Adrenal gland (tissue), 5 donors: ENCODE measurements at regions not wholly inside any gene's neighbourhood (a gene's known extent, or its start where the extent isn't known, plus 50 kb on each side); places are given as distances from the start of the nearest gene placed in this dataset.

ENCODE experiments used
- CTCF ChIP-seq, 6 experiments: fragments of 450-650 bp in 4 of 6; fragments of 200-600 bp in 2 of 6; sonication (generic) in 1 of 6; IDR thresholded peaks; 1 replicate in 5 of 6; 2 replicates in 1 of 6; pipeline versions ENCODE4 v1.5.1 to v1.8.0; 2016 to 2021; ENCODE audit warnings: antibody characterized with exemption in 6 of 6, mild to moderate bottlenecking in 2 of 6, moderate library complexity in 1 of 6
- POLR2A ChIP-seq, 2 donors: fragments of 450-650 bp; IDR thresholded peaks; one replicate each; pipeline ENCODE4 v1.6.1; 2017; ENCODE audit warnings: antibody characterized with exemption in 2 of 2, mild to moderate bottlenecking in 2 of 2, moderate library complexity in 1 of 2
- donor health status: DM: no; HTN: no; CAD: no.

DNA sequence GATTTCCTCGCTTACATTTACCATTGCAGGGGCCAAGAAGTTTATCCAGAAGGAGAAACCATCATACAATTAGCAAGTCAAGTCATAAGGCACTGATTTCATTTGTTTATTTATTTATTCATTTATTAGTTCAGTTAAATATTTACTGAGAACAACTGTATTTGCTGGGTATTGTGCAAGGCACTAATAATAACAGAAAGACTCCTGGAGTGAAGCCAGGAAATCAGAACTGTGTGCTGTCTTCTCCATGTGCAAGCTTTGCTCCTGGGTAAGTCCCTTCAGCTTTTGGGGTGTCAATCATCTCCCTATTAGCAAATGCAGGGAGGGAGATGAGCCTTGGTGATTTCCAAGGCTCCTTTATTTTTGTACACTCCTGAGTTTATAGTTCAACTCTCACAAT, 341.6 kb upstream of the MEIS1 start:
- no peak for TF ChIP-seq POLR2A (IDR thresholded peaks at IDR 0.05)
- TF ChIP-seq CTCF (IDR thresholded peaks at IDR 0.05), result no peak
